Psoas muscle (tissue), 7 donors: ENCODE measurements at regions not wholly inside any gene's neighbourhood (a gene's known extent, or its start where the extent isn't known, plus 50 kb on each side); places are given as distances from the start of the nearest gene placed in this dataset.

Experiments used
- ATAC-seq, 4 donors: fragments of 200-7000 bp; cut with Tn5 transposase; one replicate each; pipeline ENCODE4 v1.9.1; 2020; ENCODE audit warnings: moderate library complexity in 3 of 4, mild to moderate bottlenecking in 2 of 4
- DNase-seq, 2 donors: peaks; one replicate each; pipeline ENCODE4 v3.0.0-alpha.2; 2020
- H3K27ac ChIP-seq: fragments of 200-600 bp; one replicate; pipeline ENCODE4 v1.8.0; 2022
- H3K27me3 ChIP-seq, 3 donors: fragments of 200-600 bp in 1 of 3; one replicate each; pipeline versions ENCODE4 v1.6.1 to v1.8.0; 2013 to 2022; ENCODE audit warnings: low read length in 2 of 3, mild to moderate bottlenecking in 2 of 3, moderate library complexity in 1 of 3; ENCODE audit not compliant: insufficient read depth in 3 of 3
- H3K36me3 ChIP-seq, 2 donors: fragments of 200-600 bp in 1 of 2; one replicate each; pipeline versions ENCODE4 v1.6.1 to v1.8.0; 2013 to 2022; ENCODE audit warnings: low read depth in 1 of 2, mild to moderate bottlenecking in 1 of 2, moderate library complexity in 1 of 2; ENCODE audit not compliant: insufficient read depth in 1 of 2
- H3K4me1 ChIP-seq: fragments of 200-600 bp; one replicate; pipeline ENCODE4 v1.8.0; 2022
- H3K4me3 ChIP-seq: fragments of 200-600 bp; one replicate; pipeline ENCODE4 v1.8.0; 2022; ENCODE audit warnings: mild to moderate bottlenecking
- H3K9me3 ChIP-seq: fragments of 200-600 bp; one replicate; pipeline ENCODE4 v1.8.0; 2022
- WGBS, 3 donors: extraction: QIAGEN DNeasy Blood & Tissue Kit; methylation state at CpG; one replicate each; pipeline versions ENCODE4 v1.1.6 to v1.1.7; 2013; 5-methylcytosine and 5-hydroxymethylcytosine counted together
- intact Hi-C, 2 donors: fragments of 100-400 bp; cut with DNase I; formaldehyde crosslinking; loops; one replicate each; pipeline versions ENCODE4 v1.11.0 to v1.14.2; 2022
- TF ChIP-seq, protein P1 (sequence below): fragments of 200-600 bp; IDR thresholded peaks from one replicate; pipeline ENCODE4 v1.8.0; 2022; ENCODE audit warnings: antibody characterized with exemption
- donor health status: healthy with polysubstance abuse.
- donor health status: DM: no; HTN: no; CAD: no; lungs with moderate emphysema.
- donor health status: Bipolar disorder and iron deficiency.
- donor health status: healthy.
- donor health status: DM: yes; HTN: yes; CAD: no.
- donor health status: DM: no; HTN: no; CAD: no.
- donor health status: DM: yes; HTN: yes; CAD: no.

DNA sequence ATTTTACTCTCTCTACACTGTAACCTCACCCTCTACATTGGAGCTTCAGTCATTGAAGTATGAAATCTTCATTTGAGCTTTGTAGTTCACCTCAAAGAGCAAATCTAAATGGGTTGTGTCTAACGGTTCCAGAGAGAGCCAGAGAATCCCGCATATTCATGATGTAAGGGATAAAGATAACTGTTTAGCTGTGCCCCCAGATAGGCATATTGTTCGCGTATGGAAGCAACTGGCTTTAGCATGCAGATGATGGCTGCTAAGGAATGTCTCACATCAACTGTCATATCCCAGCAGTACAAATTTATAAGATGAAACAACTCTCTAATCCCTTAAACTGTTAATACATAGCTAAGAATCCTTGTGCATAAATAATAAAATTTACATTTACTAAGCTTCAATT, 412.7 kb upstream of the ROBO2 start:
- DNase-seq (no peak), ATAC-seq (no peak)
- Histone ChIP-seq H3K36me3 (no peaks in the 10 kb centered on the region), H3K27me3 (no peaks in the 10 kb centered on the region), H3K27ac (no peak overlapping the region), H3K9me3 (no peaks in the 10 kb centered on the region), H3K4me1 (no peaks in the 10 kb centered on the region), H3K4me3 (no peak overlapping the region)
- intact Hi-C loops: no loop called here
- 58 to 77% (median 76%) methylated on average over 4 of the region's 4 CpGs for WGBS, 3 donors
- TF ChIP-seq, protein P1, sequence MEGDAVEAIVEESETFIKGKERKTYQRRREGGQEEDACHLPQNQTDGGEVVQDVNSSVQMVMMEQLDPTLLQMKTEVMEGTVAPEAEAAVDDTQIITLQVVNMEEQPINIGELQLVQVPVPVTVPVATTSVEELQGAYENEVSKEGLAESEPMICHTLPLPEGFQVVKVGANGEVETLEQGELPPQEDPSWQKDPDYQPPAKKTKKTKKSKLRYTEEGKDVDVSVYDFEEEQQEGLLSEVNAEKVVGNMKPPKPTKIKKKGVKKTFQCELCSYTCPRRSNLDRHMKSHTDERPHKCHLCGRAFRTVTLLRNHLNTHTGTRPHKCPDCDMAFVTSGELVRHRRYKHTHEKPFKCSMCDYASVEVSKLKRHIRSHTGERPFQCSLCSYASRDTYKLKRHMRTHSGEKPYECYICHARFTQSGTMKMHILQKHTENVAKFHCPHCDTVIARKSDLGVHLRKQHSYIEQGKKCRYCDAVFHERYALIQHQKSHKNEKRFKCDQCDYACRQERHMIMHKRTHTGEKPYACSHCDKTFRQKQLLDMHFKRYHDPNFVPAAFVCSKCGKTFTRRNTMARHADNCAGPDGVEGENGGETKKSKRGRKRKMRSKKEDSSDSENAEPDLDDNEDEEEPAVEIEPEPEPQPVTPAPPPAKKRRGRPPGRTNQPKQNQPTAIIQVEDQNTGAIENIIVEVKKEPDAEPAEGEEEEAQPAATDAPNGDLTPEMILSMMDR: no peak

- Histone ChIP-seq H3K4me3 (no peak overlapping the region), H3K27ac (no peak overlapping the region), H3K36me3 (no peaks in the 10 kb centered on the region), H3K9me3 (no peaks in the 10 kb centered on the region), H3K4me1 (no peaks in the 10 kb centered on the region), H3K27me3 (no peaks in the 10 kb centered on the region)
- intact Hi-C loops: no loop called here
- TF ChIP-seq, protein P1: no peak
- DNase-seq: no peak
- no peak for ATAC-seq
- 76 to 83% (median 83%) methylated on average over 4 of the region's 4 CpGs for WGBS, 3 donors
Observed at GRCh38 chr3:76631251-76631650, 408.6 kb upstream of the ROBO2 start.

- no peak for DNase-seq
- H3K27me3 ChIP-seq: no peaks in the 10 kb centered on the region
- no peak overlapping the region for H3K27ac ChIP-seq
- H3K4me3 ChIP-seq: no peak overlapping the region
- TF ChIP-seq, protein P1: no peak
- no peaks in the 10 kb centered on the region for H3K36me3 ChIP-seq
- ATAC-seq: no peak
- no peaks in the 10 kb centered on the region for H3K4me1 ChIP-seq
- H3K9me3 ChIP-seq: no peaks in the 10 kb centered on the region
- intact Hi-C loops: no loop called here
Observed at GRCh38 chr3:76638006-76638405, 401.9 kb upstream of the ROBO2 start.

- Histone ChIP-seq H3K36me3 (no peaks in the 10 kb centered on the region), H3K9me3 (no peaks in the 10 kb centered on the region), H3K4me1 (no peaks in the 10 kb centered on the region), H3K27me3 (no peaks in the 10 kb centered on the region), H3K27ac (no peak overlapping the region), H3K4me3 (no peak overlapping the region)
- TF ChIP-seq, protein P1: no peak
- ATAC-seq: no peak
- no peak for DNase-seq
- intact Hi-C loops: no loop called here
Observed at GRCh38 chr3:76643623-76644304, 396.1 kb upstream of the ROBO2 start.

DNA sequence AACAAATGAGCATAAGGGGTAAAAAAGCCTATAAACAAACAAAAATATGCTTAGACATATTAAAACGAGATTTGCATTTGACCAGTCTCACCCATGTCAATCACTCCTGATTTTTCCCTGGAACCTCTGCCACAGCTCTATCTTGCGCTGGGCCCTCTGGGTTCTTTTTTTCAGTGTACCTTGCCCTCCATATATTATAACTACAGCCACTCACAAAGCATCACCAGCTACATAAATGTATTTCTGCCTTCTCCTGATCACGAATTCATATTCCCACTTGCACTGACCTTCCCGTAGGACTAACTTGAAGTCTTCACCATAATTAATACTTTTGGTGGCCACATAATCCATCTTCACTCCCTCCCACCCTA, 395.6 kb upstream of the ROBO2 start:
- Histone ChIP-seq H3K36me3 (no peaks in the 10 kb centered on the region), H3K27me3 (no peaks in the 10 kb centered on the region), H3K27ac (no peak overlapping the region), H3K4me1 (no peaks in the 10 kb centered on the region), H3K9me3 (no peaks in the 10 kb centered on the region), H3K4me3 (no peak overlapping the region)
- intact Hi-C loops: no loop called here
- DNase-seq (no peak), ATAC-seq (no peak)
- TF ChIP-seq, protein P1: no peak
- 55 to 71% (median 65%) methylated on average over 4 of the region's 4 CpGs for WGBS, 3 donors
